Breast epithelium (tissue), 4 donors: ENCODE measurements at regions not wholly inside any gene's neighbourhood (a gene's known extent, or its start where the extent isn't known, plus 50 kb on each side); places are given as distances from the start of the nearest gene placed in this dataset.

Source experiments
- DNase-seq, 2 donors: peaks; one replicate each; pipeline ENCODE4 v3.0.0-alpha.2; 2019; ENCODE audit warnings: low spot score in 2 of 2
- H3K27ac ChIP-seq, 2 donors: fragments of 200-600 bp; sonication (generic) in 1 of 2; one replicate each; pipeline ENCODE4 v1.5.1; 2016 to 2019; ENCODE audit warnings: mild to moderate bottlenecking in 1 of 2
- H3K27me3 ChIP-seq, 2 donors: fragments of 200-600 bp; sonication (generic) in 1 of 2; one replicate each; pipeline versions ENCODE4 v1.5.1 to v1.6.0; 2017 to 2019; ENCODE audit warnings: control low read depth in 1 of 2, mild to moderate bottlenecking in 1 of 2
- H3K36me3 ChIP-seq: fragments of 200-600 bp; one replicate; pipeline ENCODE4 v1.5.1; 2019
- H3K4me1 ChIP-seq, 2 donors: fragments of 200-600 bp; sonication (generic); one replicate each; pipeline ENCODE4 v1.5.1; 2016 to 2019; ENCODE audit warnings: control low read depth in 1 of 2
- H3K4me3 ChIP-seq, 3 donors: fragments of 200-600 bp; sonication (generic); 1 replicate in 2 of 3; 2 replicates in 1 of 3; pipeline ENCODE4 v1.5.1; 2016 to 2019; ENCODE audit warnings: mild to moderate bottlenecking in 3 of 3, moderate library complexity in 2 of 3
- H3K9me3 ChIP-seq, 2 donors: fragments of 200-600 bp; sonication (generic) in 1 of 2; one replicate each; pipeline ENCODE4 v1.5.1; 2016 to 2019; ENCODE audit warnings: control low read depth in 1 of 2
- CTCF ChIP-seq, 3 donors: fragments of 450-650 bp; IDR thresholded peaks; one replicate each; pipeline ENCODE4 v1.5.1; 2016 to 2017; ENCODE audit warnings: antibody characterized with exemption in 3 of 3, mild to moderate bottlenecking in 3 of 3, moderate library complexity in 3 of 3
- POLR2A ChIP-seq: fragments of 450-650 bp; IDR thresholded peaks from one replicate; pipeline ENCODE4 v1.6.1; 2016; ENCODE audit warnings: antibody characterized with exemption, mild to moderate bottlenecking, moderate library complexity
- POLR2AphosphoS5 ChIP-seq, 3 donors: sonication (generic); formaldehyde crosslinking; IDR thresholded peaks; one replicate each; pipeline ENCODE4 v1.6.1; 2017; ENCODE audit warnings: antibody characterized with exemption in 3 of 3
- intact Hi-C: fragments of 100-400 bp; cut with DNase I; formaldehyde crosslinking; loops from one replicate; pipeline ENCODE4 v1.15.1; 2023; ENCODE audit warnings: low total_unique reads

- DNase-seq, result no peak
- Histone ChIP-seq H3K36me3 (no peaks in the 10 kb centered on the region), H3K27ac (no peak overlapping the region), H3K9me3 (peaks cover 0 to 7% of the 10 kb centered on the region in 2 donors), H3K4me1 (no peaks in the 10 kb centered on the region), H3K27me3 (no peaks in the 10 kb centered on the region), H3K4me3 (no peak overlapping the region)
- intact Hi-C loops, result no loop called here
- TF ChIP-seq POLR2AphosphoS5 (IDR thresholded peaks at IDR 0.05), result no peak
- TF ChIP-seq CTCF (IDR thresholded peaks at IDR 0.05), result no peak
- no peak for TF ChIP-seq POLR2A
Observed at GRCh38 chr2:51448911-51449310, 417.0 kb upstream of the NRXN1 start.

- Histone ChIP-seq H3K4me3 (no peak overlapping the region), H3K27me3 (no peaks in the 10 kb centered on the region), H3K9me3 (no peaks in the 10 kb centered on the region), H3K27ac (no peak overlapping the region), H3K4me1 (no peaks in the 10 kb centered on the region), H3K36me3 (no peaks in the 10 kb centered on the region)
- TF ChIP-seq CTCF (IDR thresholded peaks at IDR 0.05), result no peak
- intact Hi-C loops, result no loop called here
- DNase-seq, result no peak
Observed at GRCh38 chr2:51441786-51442185, 409.9 kb upstream of the NRXN1 start.

GRCh38 chr2:51424418-51424817 lies 392.5 kb upstream of the NRXN1 start:
- intact Hi-C loops, result no loop called here
- TF ChIP-seq POLR2A (no peak), POLR2AphosphoS5 (IDR thresholded peaks at IDR 0.05) (no peak), CTCF (IDR thresholded peaks at IDR 0.05) (no peak)
- Histone ChIP-seq H3K9me3 (peaks cover 0 to 15% of the 10 kb centered on the region in 2 donors), H3K27me3 (no peaks in the 10 kb centered on the region), H3K4me3 (no peak overlapping the region), H3K27ac (no peak overlapping the region), H3K36me3 (no peaks in the 10 kb centered on the region), H3K4me1 (no peaks in the 10 kb centered on the region)
- DNase-seq, result no peak

GRCh38 chr2:51420511-51420910 lies 388.6 kb upstream of the NRXN1 start:
- no peaks in the 10 kb centered on the region for H3K27me3 ChIP-seq
- no peak overlapping the region for H3K27ac ChIP-seq
- TF ChIP-seq POLR2AphosphoS5 (IDR thresholded peaks at IDR 0.05), result no peak
- H3K36me3 ChIP-seq, result no peaks in the 10 kb centered on the region
- no peak for DNase-seq
- no peaks in the 10 kb centered on the region for H3K4me1 ChIP-seq
- H3K4me3 ChIP-seq, result no peak overlapping the region
- peaks cover 0 to 12% of the 10 kb centered on the region in 2 donors for H3K9me3 ChIP-seq
- intact Hi-C loops, result no loop called here

GRCh38 chr2:51413726-51414125 lies 381.8 kb upstream of the NRXN1 start:
- DNase-seq, result no peak
- H3K9me3 ChIP-seq, result no peaks in the 10 kb centered on the region
- no peaks in the 10 kb centered on the region for H3K27me3 ChIP-seq
- H3K27ac ChIP-seq, result no peak overlapping the region
- H3K4me3 ChIP-seq, result no peak overlapping the region
- intact Hi-C loops, result no loop called here
- no peaks in the 10 kb centered on the region for H3K36me3 ChIP-seq
- no peaks in the 10 kb centered on the region for H3K4me1 ChIP-seq
- TF ChIP-seq POLR2AphosphoS5 (IDR thresholded peaks at IDR 0.05) (no peak), CTCF (IDR thresholded peaks at IDR 0.05) (no peak), POLR2A (no peak)

GRCh38 chr2:51410331-51410730 lies 378.4 kb upstream of the NRXN1 start:
- TF ChIP-seq POLR2A (no peak), CTCF (IDR thresholded peaks at IDR 0.05) (no peak), POLR2AphosphoS5 (IDR thresholded peaks at IDR 0.05) (no peak)
- Histone ChIP-seq H3K4me3 (no peak overlapping the region), H3K9me3 (no peaks in the 10 kb centered on the region), H3K4me1 (no peaks in the 10 kb centered on the region), H3K27ac (no peak overlapping the region), H3K27me3 (no peaks in the 10 kb centered on the region), H3K36me3 (no peaks in the 10 kb centered on the region)
- DNase-seq, result no peak
- intact Hi-C loops, result no loop called here
